ENCODE measurements at regions not wholly inside any gene's neighbourhood (a gene's known extent, or its start where the extent isn't known, plus 50 kb on each side); places are given as distances from the start of the nearest gene placed in this dataset.

- TF ChIP-seq CTCF (IDR thresholded peaks at IDR 0.05) (no peak), POLR2AphosphoS5 (IDR thresholded peaks at IDR 0.05; ENCODE audit: low read depth, low read length) (no peak), SIN3A (IDR thresholded peaks at IDR 0.05; ENCODE audit: borderline replicate concordance, insufficient read depth, low read depth, low read length) (no peak), REST (IDR thresholded peaks at IDR 0.05; ENCODE audit: insufficient read depth in 1 of 2, low read depth in 2 of 2, low read length in 1 of 2) (no peak)
Observed at GRCh38 chr3:146881356-146881755, 276.2 kb upstream of the PLSCR5 start.
